Keratinocyte (primary cell): ENCODE measurements at regions not wholly inside any gene's neighbourhood (a gene's known extent, or its start where the extent isn't known, plus 50 kb on each side); places are given as distances from the start of the nearest gene placed in this dataset.

Experiments used
- DNase-seq: peaks from one replicate; pipeline ENCODE4 v3.0.0-alpha.2; 2011; ENCODE audit warnings: low read depth, missing footprints, low spot score
- FAIRE-seq: peaks from 2 replicates; lab custom pipeline; 2011; peaks lifted over from hg19 to GRCh38; lab: Jason Lieb, UNC
- H2AFZ ChIP-seq: 2 replicates; pipeline ENCODE4 v1.6.0; 2012; ENCODE audit warnings: low read length, control low read depth, inconsistent platforms; ENCODE audit not compliant: control insufficient read depth
- H3K27ac ChIP-seq: 2 replicates; pipeline ENCODE4 v1.5.1; 2011; ENCODE audit warnings: low read length; ENCODE audit not compliant: control insufficient read depth, insufficient read depth
- H3K27me3 ChIP-seq: 3 replicates; pipeline ENCODE4 v1.6.0; 2011; ENCODE audit warnings: low read length; ENCODE audit not compliant: control insufficient read depth, insufficient read depth; ENCODE audit errors: extremely low read depth
- H3K36me3 ChIP-seq, 2 experiments: 2 replicates in 1 of 2; 3 replicates in 1 of 2; pipeline ENCODE4 v1.5.1; 2011; ENCODE audit warnings: low read length in 2 of 2, mild to moderate bottlenecking in 1 of 2; ENCODE audit not compliant: control insufficient read depth in 2 of 2, insufficient read depth in 2 of 2; ENCODE audit errors: extremely low read depth in 1 of 2
- H3K4me1 ChIP-seq: 3 replicates; pipeline ENCODE4 v1.5.1; 2011; ENCODE audit warnings: low read length; ENCODE audit not compliant: control insufficient read depth, insufficient read depth; ENCODE audit errors: extremely low read depth
- H3K4me2 ChIP-seq: 3 replicates; pipeline ENCODE4 v1.6.0; 2011; ENCODE audit warnings: low read depth, low read length; ENCODE audit not compliant: control insufficient read depth, insufficient read depth; ENCODE audit errors: extremely low read depth
- H3K4me3 ChIP-seq, 3 experiments: fragments of 200-600 bp in 1 of 3; sonication (generic) in 1 of 3; 2 replicates in 2 of 3; 3 replicates in 1 of 3; pipeline ENCODE4 v1.5.1; 2011 to 2016; ENCODE audit warnings: low read length in 3 of 3, mild to moderate bottlenecking in 3 of 3, control low read depth in 2 of 3, inconsistent platforms in 1 of 3, low read depth in 1 of 3, mixed read lengths in 1 of 3, mixed run types in 1 of 3, moderate library complexity in 1 of 3; ENCODE audit not compliant: control insufficient read depth in 2 of 3, insufficient read depth in 2 of 3; ENCODE audit errors: extremely low read depth in 1 of 3
- H3K79me2 ChIP-seq: 2 replicates; pipeline ENCODE4 v1.6.0; 2012; ENCODE audit warnings: low read length; ENCODE audit not compliant: control insufficient read depth, insufficient read depth
- H3K9ac ChIP-seq: 3 replicates; pipeline ENCODE4 v1.6.0; 2011; ENCODE audit warnings: low read length; ENCODE audit not compliant: control insufficient read depth, insufficient read depth; ENCODE audit errors: extremely low read depth
- H3K9me1 ChIP-seq: 3 replicates; pipeline ENCODE4 v1.6.0; 2011; ENCODE audit warnings: low read length; ENCODE audit not compliant: control insufficient read depth, insufficient read depth; ENCODE audit errors: extremely low read depth
- H3K9me3 ChIP-seq: 2 replicates; pipeline ENCODE4 v1.5.1; 2012; ENCODE audit warnings: low read depth, low read length; ENCODE audit not compliant: control insufficient read depth
- H4K20me1 ChIP-seq: 3 replicates; pipeline ENCODE4 v1.6.0; 2011; ENCODE audit warnings: low read length; ENCODE audit not compliant: control insufficient read depth, insufficient read depth; ENCODE audit errors: extremely low read depth
- CTCF ChIP-seq, 3 experiments: IDR thresholded peaks in 1 of 3; conservative IDR thresholded peaks in 1 of 3; optimal IDR thresholded peaks in 1 of 3; 2 replicates in 2 of 3; 3 replicates in 1 of 3; pipeline versions ENCODE3 to v1.5.1; 2011; ENCODE audit warnings: low read length in 3 of 3, mild to moderate bottlenecking in 3 of 3, moderate library complexity in 2 of 3, control low read depth in 1 of 3, inconsistent platforms in 1 of 3; ENCODE audit not compliant: insufficient read depth in 2 of 3; ENCODE audit errors: extremely low read depth in 1 of 3
- EZH2 ChIP-seq: IDR thresholded peaks from one replicate; pipeline ENCODE4 v1.6.1; 2012; ENCODE audit warnings: inconsistent platforms, mild to moderate bottlenecking, low read length, moderate library complexity
- dilution Hi-C: fragments of 300-500 bp; cut with MboI; formaldehyde crosslinking; loops from one replicate; pipeline ENCODE4 v1.7.0; 2020; ENCODE audit warnings: low sequenced_read_pairs; ENCODE audit not compliant: extremely low pct_ligation_motif_present

GRCh38 chr7:70937424-70937823 lies 194.5 kb upstream of the GALNT17 start:
- Histone ChIP-seq H4K20me1 (no peaks in the 10 kb centered on the region), H3K4me2 (no peak overlapping the region), H3K9me1 (no peaks in the 10 kb centered on the region), H3K9me3 (peaks cover 3% of the 10 kb centered on the region), H3K27ac (no peak overlapping the region), H3K27me3 (no peaks in the 10 kb centered on the region), H3K9ac (no peak overlapping the region), H3K36me3 (no peaks in the 10 kb centered on the region), H3K4me1 (no peaks in the 10 kb centered on the region), H3K4me3 (no peak overlapping the region), H3K79me2 (no peaks in the 10 kb centered on the region), H2AFZ (no peak overlapping the region)
- FAIRE-seq: no peak
- dilution Hi-C loops: no loop called here
- TF ChIP-seq EZH2: no peak
- TF ChIP-seq CTCF (optimal IDR thresholded peaks at IDR 0.05 in 1 of 3, IDR thresholded peaks at IDR 0.05 in 1 of 3, conservative IDR thresholded peaks at IDR 0.05 in 1 of 3; ENCODE audit: extremely low read depth in 1 of 3, insufficient read depth in 2 of 3, low read length in 3 of 3): no peak
- DNase-seq: no peak

DNA sequence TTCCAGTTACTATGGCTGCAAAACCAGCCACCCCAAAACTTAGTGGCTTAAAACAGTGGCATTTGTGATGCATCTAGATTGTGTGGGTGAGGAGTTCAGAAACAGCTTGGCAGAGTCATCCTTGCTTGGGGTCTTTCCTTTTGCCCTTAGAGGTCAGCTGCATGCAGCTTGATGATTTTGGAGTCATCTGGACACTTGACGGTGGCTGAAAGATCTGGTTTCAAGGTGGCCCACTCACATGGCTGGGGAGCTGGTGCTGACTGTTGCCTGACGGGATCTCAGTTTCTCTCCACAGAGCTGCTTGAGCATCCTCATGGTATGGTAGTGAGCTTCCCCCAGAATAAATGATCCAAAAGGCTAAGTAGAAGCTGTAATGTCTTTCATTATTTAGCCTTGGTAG lies 191.3 kb upstream of the GALNT17 start:
- dilution Hi-C loops: no loop called here
- no peak overlapping the region for H3K9ac ChIP-seq
- DNase-seq (no peak), FAIRE-seq (no peak)
- TF ChIP-seq EZH2 (no peak), CTCF (optimal IDR thresholded peaks at IDR 0.05 in 1 of 3, IDR thresholded peaks at IDR 0.05 in 1 of 3, conservative IDR thresholded peaks at IDR 0.05 in 1 of 3; ENCODE audit: extremely low read depth in 1 of 3, insufficient read depth in 2 of 3, low read length in 3 of 3) (no peak)
- no peak overlapping the region for H3K4me3 ChIP-seq
- peaks cover 3% of the 10 kb centered on the region for H3K9me3 ChIP-seq
- H3K27me3 ChIP-seq: no peaks in the 10 kb centered on the region
- no peaks in the 10 kb centered on the region for H3K9me1 ChIP-seq
- no peaks in the 10 kb centered on the region for H3K4me1 ChIP-seq
- no peaks in the 10 kb centered on the region for H4K20me1 ChIP-seq
- no peak overlapping the region for H3K4me2 ChIP-seq
- no peaks in the 10 kb centered on the region for H3K79me2 ChIP-seq
- H2AFZ ChIP-seq: no peak overlapping the region
- H3K36me3 ChIP-seq: no peaks in the 10 kb centered on the region
- no peak overlapping the region for H3K27ac ChIP-seq
